PC-9 (cell line): ENCODE measurements at regions not wholly inside any gene's neighbourhood (a gene's known extent, or its start where the extent isn't known, plus 50 kb on each side); places are given as distances from the start of the nearest gene placed in this dataset.

ENCODE experiments used
- BruUV-seq: library from RNA; stranded (reverse); fragments of 400-500 nt; replicated peaks from 2 replicates; lab custom pipeline; 2021; lab: Mats Ljungman, UMichigan
- CTCF ChIA-PET: fragments of 300-600 bp; sonication (Branson Sonifier 250); formaldehyde crosslinking; loops from one replicate; lab custom pipeline; 2022; ENCODE audit warnings: antibody characterized with exemption; lab: Charles Lee
- POLR2A ChIA-PET: fragments of 300-600 bp; sonication (Branson Sonifier 250); formaldehyde crosslinking; loops from one replicate; lab custom pipeline; 2022; ENCODE audit warnings: antibody characterized with exemption; ENCODE audit not compliant: unreplicated experiment; lab: Charles Lee
- DNase-seq, 2 experiments: peaks; one replicate each; pipeline versions ENCODE4 v3.0.0 to v3.0.0-alpha.2; 2015 to 2022; ENCODE audit warnings: mixed read lengths in 1 of 2
- H2AFZ ChIP-seq: fragments of 200-600 bp; sonication (generic); 2 replicates; pipeline ENCODE4 v1.8.1; 2017; ENCODE audit warnings: antibody characterized with exemption
- H3F3A ChIP-seq: fragments of 200-600 bp; sonication (generic); 2 replicates; pipeline ENCODE4 v1.8.1; 2017; ENCODE audit warnings: antibody characterized with exemption, mild to moderate bottlenecking, low read depth; ENCODE audit not compliant: insufficient read depth
- H3K27ac ChIP-seq: fragments of 200-600 bp; sonication (generic); 2 replicates; pipeline ENCODE4 v1.6.1; 2016; ENCODE audit warnings: mixed run types
- H3K27me3 ChIP-seq: fragments of 200-600 bp; sonication (generic); 2 replicates; pipeline ENCODE4 v1.6.1; 2016; ENCODE audit warnings: low read depth, mixed run types; ENCODE audit not compliant: insufficient read depth
- H3K36me3 ChIP-seq: fragments of 200-600 bp; sonication (generic); 2 replicates; pipeline ENCODE4 v1.6.1; 2016; ENCODE audit warnings: low read depth, mixed run types
- H3K4me1 ChIP-seq: fragments of 200-600 bp; sonication (generic); replicated peaks from 2 replicates; pipeline ENCODE4 v1.6.1; 2016; ENCODE audit warnings: mixed run types; ENCODE audit not compliant: insufficient read depth
- H3K4me2 ChIP-seq: fragments of 200-600 bp; sonication (generic); 2 replicates; pipeline ENCODE4 v1.6.1; 2017; ENCODE audit warnings: mixed run types
- H3K4me3 ChIP-seq: fragments of 200-600 bp; sonication (generic); 2 replicates; pipeline ENCODE4 v1.6.1; 2016; ENCODE audit warnings: mixed run types
- H3K79me2 ChIP-seq: fragments of 200-600 bp; sonication (generic); 2 replicates; pipeline ENCODE4 v1.6.1; 2017; ENCODE audit warnings: low read depth, mixed run types
- H3K9me2 ChIP-seq: fragments of 200-600 bp; sonication (generic); 2 replicates; pipeline ENCODE4 v1.8.1; 2017; ENCODE audit warnings: mild to moderate bottlenecking; ENCODE audit not compliant: insufficient read depth
- H3K9me3 ChIP-seq: fragments of 200-600 bp; sonication (generic); 2 replicates; pipeline ENCODE4 v1.8.1; 2016; ENCODE audit warnings: low read depth; ENCODE audit not compliant: insufficient read depth
- H4K20me1 ChIP-seq: fragments of 200-600 bp; sonication (generic); 2 replicates; pipeline ENCODE4 v1.8.1; 2017; ENCODE audit not compliant: insufficient read depth
- CTCF ChIP-seq: fragments of 200-600 bp; sonication (generic); conservative IDR thresholded peaks from 2 replicates; pipeline ENCODE4 v1.6.1; 2017; ENCODE audit warnings: mixed run types, antibody characterized with exemption, mild to moderate bottlenecking, moderate library complexity
- EZH2 ChIP-seq: fragments of 200-600 bp; sonication (generic); IDR thresholded peaks from 2 replicates; pipeline ENCODE4 v1.8.0; 2017; ENCODE audit warnings: antibody characterized with exemption, low read depth
- intact Hi-C: fragments of 100-400 bp; cut with micrococcal nuclease; formaldehyde crosslinking; loops from one replicate; pipeline ENCODE4 v1.10.0; 2022; ENCODE audit not compliant: unreplicated experiment

GRCh38 chr3:164064298-164064697, 1014.0 kb downstream of the SI start:
- POLR2A ChIA-PET: no interaction called here
- TF ChIP-seq EZH2 (no peak), CTCF (no peak)

GRCh38 chr3:164060923-164061322, 1017.4 kb downstream of the SI start:
- no peaks in the 10 kb centered on the region for H3K9me2 ChIP-seq
- H3K79me2 ChIP-seq: no peaks in the 10 kb centered on the region
- H2AFZ ChIP-seq: no peak overlapping the region
- CTCF ChIA-PET: no interaction called here
- POLR2A ChIA-PET: no interaction called here
- no peak overlapping the region for H3K27ac ChIP-seq
- no peaks in the 10 kb centered on the region for H3K4me1 ChIP-seq
- no peak for DNase-seq
- no peaks in the 10 kb centered on the region for H3F3A ChIP-seq
- H3K4me3 ChIP-seq: no peak overlapping the region
- H3K36me3 ChIP-seq: no peaks in the 10 kb centered on the region
- no peak for TF ChIP-seq CTCF
- TF ChIP-seq EZH2: no peak
- no peak overlapping the region for H3K4me2 ChIP-seq
- no TSS peak for BruUV-seq
- no peaks in the 10 kb centered on the region; the same call in 1 of the 2 replicates for H3K9me3 ChIP-seq
- intact Hi-C loops: no loop called here
- H4K20me1 ChIP-seq: no peaks in the 10 kb centered on the region
- no peaks in the 10 kb centered on the region for H3K27me3 ChIP-seq

More at GRCh38 chr3:164064298-164064697, 1014.0 kb downstream of the SI start:
- Histone ChIP-seq H3K36me3 (no peaks in the 10 kb centered on the region), H3K4me1 (no peaks in the 10 kb centered on the region), H3K9me3 (no peaks in the 10 kb centered on the region; the same call in 1 of the 2 replicates), H3K4me2 (no peak overlapping the region), H3F3A (no peaks in the 10 kb centered on the region), H3K4me3 (no peak overlapping the region), H3K9me2 (no peaks in the 10 kb centered on the region), H3K79me2 (no peaks in the 10 kb centered on the region), H3K27me3 (no peaks in the 10 kb centered on the region), H3K27ac (no peak overlapping the region), H4K20me1 (no peaks in the 10 kb centered on the region), H2AFZ (no peak overlapping the region)
- no peak for DNase-seq
- CTCF ChIA-PET: no interaction called here
- BruUV-seq: no TSS peak
- intact Hi-C loops: no loop called here

- intact Hi-C loops: no loop called here
- no TSS peak for BruUV-seq
- ChIA-PET CTCF (no interaction called here), POLR2A (no interaction called here)
- TF ChIP-seq EZH2 (no peak), CTCF (no peak)
- H3K4me1 ChIP-seq: no peaks in the 10 kb centered on the region
- no peak overlapping the region for H2AFZ ChIP-seq
- H3K27ac ChIP-seq: no peak overlapping the region
- no peak overlapping the region for H3K4me3 ChIP-seq
- H3F3A ChIP-seq: no peaks in the 10 kb centered on the region
- no peaks in the 10 kb centered on the region for H3K27me3 ChIP-seq
- H4K20me1 ChIP-seq: no peaks in the 10 kb centered on the region
- no peak for DNase-seq
- H3K4me2 ChIP-seq: no peak overlapping the region
- H3K36me3 ChIP-seq: no peaks in the 10 kb centered on the region
- peaks cover 3% of the 10 kb centered on the region; the same call in 1 of the 2 replicates for H3K9me3 ChIP-seq
- H3K79me2 ChIP-seq: no peaks in the 10 kb centered on the region
- no peaks in the 10 kb centered on the region for H3K9me2 ChIP-seq
These were observed 1028.4 kb downstream of the SI start for GRCh38 chr3:164049847-164050246.
